Activated naive CD4-positive, alpha-beta T cell treated with anti-CD3 and anti-CD28 coated beads for 36 hours (primary cell): ENCODE measurements at regions not wholly inside any gene's neighbourhood (a gene's known extent, or its start where the extent isn't known, plus 50 kb on each side); places are given as distances from the start of the nearest gene placed in this dataset.
"Not testable (repeated sequence)": the region's sequence is repeated elsewhere in the genome, so short reads cannot be mapped to it uniquely, and the experiment has no call there.

Experiments
- CTCF ChIA-PET: fragments of 350-600 bp; sonication (Branson Sonifier 250); formaldehyde crosslinking; loops from one replicate; lab custom pipeline; 2021; ENCODE audit warnings: antibody characterized with exemption; lab: Charles Lee
- DNase-seq: peaks from one replicate; pipeline ENCODE4 v3.0.0-alpha.2; 2020
- H3K27ac Mint-ChIP-seq: one replicate; pipeline ENCODE4 v1.8.0; 2021; ENCODE audit warnings: mild to moderate bottlenecking, mixed read lengths
- H3K27me3 Mint-ChIP-seq: one replicate; pipeline ENCODE4 v1.8.0; 2021; ENCODE audit warnings: low read depth, mixed read lengths
- H3K36me3 Mint-ChIP-seq: one replicate; pipeline ENCODE4 v1.8.0; 2021; ENCODE audit warnings: low read depth, mixed read lengths
- H3K4me1 Mint-ChIP-seq: one replicate; pipeline ENCODE4 v1.8.0; 2021; ENCODE audit warnings: low read depth, mixed read lengths
- H3K4me3 Mint-ChIP-seq: one replicate; pipeline ENCODE4 v1.8.0; 2021; ENCODE audit warnings: mild to moderate bottlenecking, moderate library complexity, mixed read lengths
- H3K9me3 Mint-ChIP-seq: one replicate; pipeline ENCODE4 v1.8.0; 2021; ENCODE audit warnings: mixed read lengths
- intact Hi-C: fragments of 100-400 bp; cut with micrococcal nuclease; formaldehyde crosslinking; loops from one replicate; pipeline ENCODE4 v1.15.1; 2023

DNA sequence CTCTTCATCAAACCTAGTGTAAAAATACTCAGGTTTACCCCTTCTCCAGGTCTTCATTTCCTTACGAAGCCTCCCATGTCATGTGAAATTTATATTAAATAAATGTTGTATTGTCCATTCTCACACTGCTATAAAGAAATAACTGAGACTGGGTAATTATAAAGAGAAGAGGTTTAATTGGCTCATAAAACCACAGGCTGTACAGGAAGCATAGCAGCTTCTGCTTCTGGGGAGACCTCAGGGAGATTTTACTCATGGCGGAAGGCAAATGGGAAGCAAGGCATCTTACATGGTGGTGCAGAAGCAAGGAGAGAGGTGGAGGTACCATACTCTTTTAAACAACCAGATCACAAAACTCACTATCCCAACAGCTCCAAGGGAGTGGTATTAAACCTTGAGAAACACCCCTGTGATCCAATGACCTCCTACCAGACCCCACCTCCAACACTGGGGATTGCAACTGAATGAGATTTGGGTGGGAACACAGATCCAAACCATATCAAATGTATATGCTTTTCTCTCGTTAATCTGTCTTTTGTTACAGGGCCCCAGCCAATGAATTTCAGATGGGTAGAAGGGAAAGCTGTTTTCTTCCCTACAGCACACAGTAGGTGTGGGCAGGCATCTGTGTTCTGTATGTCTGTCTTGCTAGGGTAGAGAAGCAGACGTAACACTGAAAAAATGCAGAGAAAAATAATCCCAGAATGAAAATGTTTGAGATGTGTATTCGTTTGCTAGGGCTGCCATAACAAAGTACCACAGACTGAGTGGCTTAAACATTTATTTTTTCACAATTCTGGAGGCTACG is 88.0 kb upstream of the BTN3A2 start:
- Mint-ChIP-seq H3K4me1 (no peaks in the 10 kb centered on the region), H3K4me3 (no peak overlapping the region), H3K9me3 (no peaks in the 10 kb centered on the region), H3K27ac (no peak overlapping the region), H3K36me3 (peaks cover 5% of the 10 kb centered on the region), H3K27me3 (no peaks in the 10 kb centered on the region)
- CTCF ChIA-PET: no interaction called here
- no peak for DNase-seq
- intact Hi-C loops: no loop called here

DNA sequence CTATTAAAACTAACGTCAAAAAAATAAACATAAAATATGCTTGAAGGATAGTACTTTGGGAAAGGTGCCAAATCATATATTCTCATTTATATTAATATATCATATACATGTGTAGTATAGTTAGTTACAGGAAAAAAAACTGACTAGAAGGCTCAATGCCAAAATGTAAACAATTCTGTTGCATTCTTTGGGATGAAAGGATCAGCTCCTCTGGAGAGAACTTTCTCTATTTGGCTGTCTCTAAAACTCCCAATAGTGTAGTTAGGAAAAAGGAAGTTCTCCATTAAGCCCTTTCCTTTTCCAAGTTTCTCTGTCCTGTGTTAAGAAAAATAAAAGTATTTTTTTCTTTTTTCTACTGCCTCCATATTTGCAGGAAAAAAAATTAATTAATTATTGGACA is 86.5 kb upstream of the BTN3A2 start:
- CTCF ChIA-PET: no interaction called here
- intact Hi-C loops: no loop called here
- H3K4me3 Mint-ChIP-seq: no peak overlapping the region
- peaks cover 5% of the 10 kb centered on the region for H3K36me3 Mint-ChIP-seq
- H3K27ac Mint-ChIP-seq: no peak overlapping the region
- H3K9me3 Mint-ChIP-seq: no peaks in the 10 kb centered on the region
- H3K27me3 Mint-ChIP-seq: no peaks in the 10 kb centered on the region
- peaks cover 5% of the 10 kb centered on the region for H3K4me1 Mint-ChIP-seq
- no peak for DNase-seq

DNA sequence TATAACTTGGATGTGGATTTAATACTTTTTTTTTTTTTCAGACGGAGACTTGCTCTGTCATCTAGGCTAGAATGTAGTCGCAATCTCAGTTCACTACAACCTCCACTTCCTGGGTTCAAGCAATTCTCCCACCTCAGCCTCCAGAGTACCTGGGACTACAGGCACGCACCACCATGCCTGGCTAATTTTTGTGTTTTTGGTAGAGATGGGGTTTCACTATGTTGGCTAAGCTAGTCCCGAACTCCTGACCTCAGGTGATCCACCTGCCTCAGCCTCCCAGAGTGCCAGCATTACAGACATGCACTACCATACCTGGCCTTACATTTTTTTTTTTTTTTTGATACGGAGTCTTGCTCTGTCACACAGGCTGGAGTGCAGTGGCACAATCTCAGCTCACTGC is 85.6 kb upstream of the BTN3A2 start:
- H3K4me3 Mint-ChIP-seq, H3K27me3 Mint-ChIP-seq, H3K36me3 Mint-ChIP-seq, DNase-seq, intact Hi-C loops, H3K27ac Mint-ChIP-seq, H3K9me3 Mint-ChIP-seq: not testable (repeated sequence)
- CTCF ChIA-PET: interaction anchor here (0.7 kb wide), 1 partner anchor 23 kb away, joined by 5 read pairs; no protein-coding TSS in a partner anchor
- H3K4me1 Mint-ChIP-seq: peaks cover 11% of the 10 kb centered on the region

DNA sequence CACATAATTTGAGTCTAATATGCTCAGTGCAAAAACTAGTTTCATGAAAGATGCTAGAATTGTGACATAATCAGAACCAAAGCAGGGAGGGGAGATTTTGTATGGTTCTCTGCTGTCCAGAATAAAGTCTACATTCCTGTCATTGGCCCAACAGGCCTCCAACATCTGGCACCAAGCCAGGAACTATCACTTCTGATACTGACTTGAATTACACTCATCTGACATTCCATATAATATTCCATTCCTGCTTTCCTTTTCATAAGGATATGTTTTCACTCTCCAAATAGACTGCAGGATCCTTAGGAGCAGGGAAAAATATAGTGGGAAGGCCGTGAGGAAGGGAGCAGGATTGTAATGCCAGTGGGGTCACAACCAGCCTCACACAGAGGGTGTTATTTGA is 84.6 kb upstream of the BTN3A2 start:
- H3K27ac Mint-ChIP-seq: no peak overlapping the region
- H3K4me3 Mint-ChIP-seq: no peak overlapping the region
- peaks cover 8% of the 10 kb centered on the region for H3K36me3 Mint-ChIP-seq
- no peaks in the 10 kb centered on the region for H3K27me3 Mint-ChIP-seq
- no peaks in the 10 kb centered on the region for H3K9me3 Mint-ChIP-seq
- CTCF ChIA-PET: no interaction called here
- intact Hi-C loops: no loop called here
- DNase-seq: no peak
- H3K4me1 Mint-ChIP-seq: peaks cover 11% of the 10 kb centered on the region

DNA sequence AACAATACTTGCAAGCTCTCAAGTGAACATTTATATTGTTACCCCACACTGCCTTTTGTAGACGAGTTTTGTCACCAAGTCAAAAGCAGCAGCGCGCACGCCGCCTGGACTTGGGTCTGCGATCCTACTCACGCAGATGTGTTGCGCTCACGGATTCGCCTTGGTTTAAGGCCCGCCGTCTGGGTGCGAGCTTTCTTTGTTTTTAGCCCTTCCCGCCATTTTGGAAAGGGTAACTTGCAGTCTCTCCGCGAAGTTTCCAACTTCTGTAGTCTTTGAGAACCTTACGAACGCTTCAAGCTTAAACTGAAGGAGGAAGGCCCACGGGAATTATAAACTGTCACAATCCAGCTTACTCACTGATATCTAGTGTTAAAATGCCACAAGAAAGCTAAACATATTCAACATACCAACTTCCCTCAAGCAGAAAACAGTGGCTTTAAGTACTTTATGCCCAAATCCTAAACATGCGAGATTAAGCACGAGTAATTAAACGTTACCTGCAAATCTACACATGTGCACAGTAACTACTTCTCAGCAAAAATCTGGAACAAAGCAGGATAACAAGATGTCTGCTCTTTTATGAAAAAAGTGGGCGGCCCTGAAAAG is 80.4 kb upstream of the BTN3A2 start:
- Mint-ChIP-seq H3K27me3 (peaks cover 3% of the 10 kb centered on the region), H3K27ac (peak overlapping the region; percentile 100), H3K36me3 (peaks cover 14% of the 10 kb centered on the region), H3K9me3 (peaks cover 3% of the 10 kb centered on the region), H3K4me1 (peaks cover 16% of the 10 kb centered on the region), H3K4me3 (peak overlapping the region; percentile 93)
- peak; percentile 72 for DNase-seq
- intact Hi-C loops: loop anchor here (1.0 to 5.0 kb wide), 15 partner anchors 12 to 1523 kb away; a partner anchor contains a TSS
- CTCF ChIA-PET: interaction anchor here (1.2 kb wide), 1 partner anchor 34 kb away, joined by 4 read pairs; a partner anchor contains a TSS

DNA sequence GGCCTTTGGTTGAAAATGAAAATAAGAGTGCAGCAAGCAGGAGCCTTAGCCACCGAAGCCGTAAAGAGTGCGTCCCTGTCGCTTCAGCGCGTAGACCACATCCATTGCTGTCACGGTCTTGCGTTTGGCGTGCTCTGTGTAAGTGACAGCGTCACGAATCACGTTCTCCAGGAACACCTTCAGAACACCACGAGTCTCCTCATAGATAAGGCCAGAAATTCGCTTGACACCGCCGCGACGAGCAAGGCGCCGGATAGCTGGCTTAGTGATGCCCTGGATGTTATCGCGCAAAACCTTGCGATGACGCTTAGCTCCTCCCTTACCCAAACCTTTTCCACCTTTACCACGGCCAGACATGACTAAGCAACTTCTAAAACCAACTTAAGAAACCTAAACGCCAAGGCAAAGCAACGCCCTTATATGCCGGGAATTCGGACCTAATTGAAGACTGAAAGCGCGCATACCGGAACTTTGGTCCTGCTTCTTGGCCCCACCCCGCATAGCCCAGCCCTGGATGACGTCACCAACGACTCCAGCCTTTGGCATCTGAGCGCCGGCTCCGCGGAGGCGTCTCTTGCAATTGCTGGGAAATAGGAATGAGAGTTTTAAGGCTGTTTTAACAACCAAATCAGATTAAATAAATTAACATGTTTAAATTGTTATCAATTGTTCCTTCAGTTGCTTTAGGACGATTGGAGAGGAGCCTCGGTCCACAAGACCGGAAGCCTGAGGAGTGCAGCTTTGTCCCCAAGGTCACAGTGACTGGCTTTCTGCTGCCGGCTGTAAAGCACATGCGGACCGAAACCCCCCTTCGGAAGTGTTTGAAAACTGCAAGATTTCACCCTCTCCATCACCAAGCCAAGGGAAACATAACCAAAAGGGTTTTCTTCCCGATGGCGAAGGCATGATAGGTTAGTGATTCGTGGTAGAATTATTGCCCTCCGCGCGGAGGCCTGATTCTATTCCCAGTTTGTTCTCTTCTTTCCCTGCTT is 79.6 kb upstream of the BTN3A2 start:
- H3K4me1 Mint-ChIP-seq: peaks cover 16% of the 10 kb centered on the region
- peaks cover 14% of the 10 kb centered on the region for H3K36me3 Mint-ChIP-seq
- intact Hi-C loops: loop anchor here (1.0 to 5.0 kb wide), 16 partner anchors 13 to 1522 kb away; a partner anchor contains a TSS
- CTCF ChIA-PET: interaction anchor here (1.2 kb wide), 1 partner anchor 35 kb away, joined by 4 read pairs; a partner anchor contains a TSS
- H3K4me3 Mint-ChIP-seq: peak overlapping the region; percentile 93
- peak; percentile 99 for DNase-seq
- H3K27ac Mint-ChIP-seq: peak overlapping the region; percentile 100
- H3K9me3 Mint-ChIP-seq: peaks cover 3% of the 10 kb centered on the region
- H3K27me3 Mint-ChIP-seq: peaks cover 3% of the 10 kb centered on the region

DNA sequence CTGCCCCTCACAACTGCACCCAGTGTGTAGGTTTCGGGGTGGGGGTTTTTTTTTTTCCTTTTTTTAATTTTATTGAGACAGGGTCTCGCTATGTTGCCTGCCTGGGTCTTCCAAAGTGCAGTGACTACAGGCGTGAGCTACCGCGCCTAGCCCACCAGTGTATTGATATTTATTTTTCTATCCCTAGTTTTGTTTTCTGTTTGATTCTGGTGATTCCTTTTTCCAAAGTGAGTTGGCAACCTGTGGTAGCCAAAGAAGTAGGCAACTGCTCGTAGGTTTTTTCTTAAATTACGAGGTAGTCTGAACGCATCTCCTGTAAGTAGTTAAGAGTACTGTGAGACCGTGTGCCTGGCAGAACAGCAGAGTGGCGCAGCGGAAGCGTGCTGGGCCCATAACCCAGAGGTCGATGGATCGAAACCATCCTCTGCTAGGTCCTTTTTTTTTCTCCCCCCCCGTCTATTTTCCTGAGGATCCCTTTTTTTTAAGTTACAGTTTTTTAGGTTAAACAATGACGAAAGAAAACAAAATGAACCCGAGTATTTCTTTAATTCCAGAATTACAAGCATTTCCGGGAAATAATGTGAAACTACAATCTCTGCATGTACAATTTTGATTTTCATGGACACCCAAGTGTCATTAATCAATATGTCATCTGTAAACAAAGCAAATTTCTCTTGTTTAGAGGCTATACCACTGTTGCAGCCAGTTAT is 78.7 kb upstream of the BTN3A2 start:
- H3K4me3 Mint-ChIP-seq: peak overlapping the region; percentile 93
- peaks cover 3% of the 10 kb centered on the region for H3K9me3 Mint-ChIP-seq
- H3K27ac Mint-ChIP-seq: peak overlapping the region; percentile 100
- H3K27me3 Mint-ChIP-seq: peaks cover 3% of the 10 kb centered on the region
- intact Hi-C loops: loop anchor here (1.0 to 5.0 kb wide), 2 partner anchors 19 to 1521 kb away; a partner anchor contains a TSS
- CTCF ChIA-PET: no interaction called here
- peaks cover 16% of the 10 kb centered on the region for H3K4me1 Mint-ChIP-seq
- DNase-seq: peak; percentile 88
- peaks cover 9% of the 10 kb centered on the region for H3K36me3 Mint-ChIP-seq

DNA sequence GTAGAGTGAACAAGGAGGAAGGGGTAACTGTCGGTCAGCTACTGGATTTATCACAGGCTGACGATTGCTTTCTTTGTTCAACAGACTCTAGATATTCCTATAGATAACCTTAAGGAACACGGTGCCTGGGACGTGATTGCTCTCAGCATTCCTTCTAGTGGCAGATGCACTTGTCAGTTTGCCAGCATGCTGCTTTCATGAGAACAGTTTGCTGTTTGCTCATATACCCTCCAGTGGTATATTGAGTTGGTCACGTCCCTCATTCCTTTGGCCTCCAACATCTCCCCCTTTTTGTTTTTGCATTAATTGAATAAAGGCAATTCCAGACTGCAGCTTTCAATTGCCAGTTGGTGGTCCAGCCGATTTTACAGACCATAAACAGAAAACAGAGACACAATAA is 76.8 kb upstream of the BTN3A2 start:
- Mint-ChIP-seq H3K4me3 (no peak overlapping the region), H3K9me3 (peaks cover 3% of the 10 kb centered on the region), H3K27me3 (peaks cover 3% of the 10 kb centered on the region), H3K4me1 (peaks cover 14% of the 10 kb centered on the region), H3K27ac (no peak overlapping the region), H3K36me3 (peaks cover 9% of the 10 kb centered on the region)
- CTCF ChIA-PET: no interaction called here
- intact Hi-C loops: loop anchor here (5.0 kb wide), 1 partner anchor 1519 kb away; a partner anchor contains a TSS
- DNase-seq: no peak

DNA sequence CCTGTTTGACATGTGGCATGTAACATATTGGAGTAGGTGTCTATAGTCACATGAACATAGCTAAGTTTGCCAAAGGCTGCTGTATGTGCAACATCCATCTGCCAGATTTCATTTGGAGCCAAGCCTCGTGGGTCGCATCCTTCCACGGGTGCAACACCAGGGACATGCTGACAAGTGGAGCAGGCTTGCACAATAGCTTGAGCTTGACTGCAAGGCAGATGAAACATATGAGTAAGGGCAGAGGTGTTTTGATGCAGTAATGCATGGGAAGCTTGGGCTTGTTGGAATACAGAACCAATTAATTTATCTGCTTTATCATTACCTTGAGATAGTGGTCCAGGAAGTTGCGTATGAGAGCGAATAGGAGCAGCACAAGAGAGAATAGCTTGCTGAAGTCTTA is 74.1 kb upstream of the BTN3A2 start:
- no peak for DNase-seq
- Mint-ChIP-seq H3K4me1 (peaks cover 10% of the 10 kb centered on the region), H3K9me3 (peaks cover 3% of the 10 kb centered on the region), H3K4me3 (no peak overlapping the region), H3K36me3 (peaks cover 6% of the 10 kb centered on the region), H3K27me3 (peaks cover 3% of the 10 kb centered on the region), H3K27ac (no peak overlapping the region)
- intact Hi-C loops: no loop called here
- CTCF ChIA-PET: interaction anchor here (0.7 kb wide), 2 partner anchors 21 to 151 kb away, joined by 3 read pairs; no protein-coding TSS in a partner anchor

DNA sequence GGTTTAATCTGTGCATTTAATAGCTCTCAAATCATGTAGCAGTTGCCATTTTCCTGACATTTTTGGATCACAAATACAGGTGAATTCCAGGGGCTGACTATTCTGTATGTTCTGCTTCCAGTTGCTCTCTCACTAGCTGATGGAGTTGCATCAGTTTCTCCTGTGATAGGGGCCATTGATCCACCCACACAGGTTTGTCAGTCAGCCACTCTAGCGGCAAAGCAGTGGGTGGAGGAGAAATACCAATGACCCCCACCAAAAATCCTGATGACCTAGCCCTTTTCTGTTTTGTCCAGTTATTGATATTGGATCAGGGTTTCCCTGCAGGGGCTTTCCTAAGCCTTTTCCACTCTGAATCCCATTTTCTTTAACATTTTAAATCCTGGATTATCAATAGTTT is 72.3 kb upstream of the BTN3A2 start:
- Mint-ChIP-seq H3K4me1 (peaks cover 4% of the 10 kb centered on the region), H3K4me3 (no peak overlapping the region), H3K36me3 (no peaks in the 10 kb centered on the region), H3K27ac (no peak overlapping the region), H3K27me3 (no peaks in the 10 kb centered on the region), H3K9me3 (no peaks in the 10 kb centered on the region)
- CTCF ChIA-PET: no interaction called here
- DNase-seq: no peak
- intact Hi-C loops: no loop called here

DNA sequence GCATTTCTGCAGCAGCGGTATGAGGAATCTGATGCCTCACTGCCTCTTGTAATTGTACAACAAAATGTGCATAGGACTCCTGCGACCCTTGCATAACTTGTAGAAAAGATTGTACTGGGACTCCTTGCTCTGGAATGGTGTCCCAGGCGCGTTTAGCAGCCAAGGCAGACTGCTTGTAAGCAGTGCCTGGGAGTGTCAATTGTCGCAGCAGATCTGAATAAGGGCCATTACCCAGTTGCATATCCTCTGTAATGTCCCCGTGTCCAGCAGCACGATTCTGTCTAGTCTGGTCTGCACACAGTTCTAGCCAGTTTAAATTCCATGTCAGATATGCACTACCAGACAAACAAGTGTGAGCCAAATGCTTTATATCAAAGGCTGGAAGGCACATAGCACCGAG is 70.7 kb upstream of the BTN3A2 start:
- no peaks in the 10 kb centered on the region for H3K9me3 Mint-ChIP-seq
- H3K4me3 Mint-ChIP-seq: no peak overlapping the region
- intact Hi-C loops: no loop called here
- no peak overlapping the region for H3K27ac Mint-ChIP-seq
- no peaks in the 10 kb centered on the region for H3K27me3 Mint-ChIP-seq
- H3K4me1 Mint-ChIP-seq: peaks cover 4% of the 10 kb centered on the region
- no peak for DNase-seq
- H3K36me3 Mint-ChIP-seq: no peaks in the 10 kb centered on the region
- CTCF ChIA-PET: no interaction called here
